ENCODE measurements at regions not wholly inside any gene's neighbourhood (a gene's known extent, or its start where the extent isn't known, plus 50 kb on each side); places are given as distances from the start of the nearest gene placed in this dataset.

- 65% methylated on average over 7 of the region's 7 CpGs for WGBS (ENCODE audit: low lambda C conversion rate, missing lambda C conversion rate)
Observed at GRCh38 chr2:151182899-151183809, 78.5 kb downstream of the RBM43 start.

GRCh38 chr2:151182396-151182795, 79.3 kb downstream of the RBM43 start:
- Histone ChIP-seq H2AFZ (no peak overlapping the region), H3K4me3 (no peak overlapping the region), H3K79me2 (no peaks in the 10 kb centered on the region), H3K27ac (no peak overlapping the region), H4K20me1 (ENCODE audit: insufficient read depth, poor library complexity, severe bottlenecking) (no peaks in the 10 kb centered on the region), H3K36me3 (replicated peaks; ENCODE audit: insufficient read depth, low read depth) (no peaks in the 10 kb centered on the region), H3K4me1 (ENCODE audit: insufficient read depth) (peaks cover 7% of the 10 kb centered on the region), H3K4me2 (no peak overlapping the region), H3K27me3 (no peaks in the 10 kb centered on the region), H3K9me2 (replicated peaks; ENCODE audit: insufficient read depth) (no peaks in the 10 kb centered on the region), H3K9me3 (ENCODE audit: low read depth) (no peaks in the 10 kb centered on the region)
- no peak for DNase-seq (ENCODE audit: low spot score)
- no peak for TF ChIP-seq CTCF (IDR thresholded peaks at IDR 0.05; ENCODE audit: poor library complexity)
- no peak for TF ChIP-seq EZH2 (IDR thresholded peaks at IDR 0.05; ENCODE audit: borderline replicate concordance)
- TF ChIP-seq EZH2phosphoT487 (IDR thresholded peaks at IDR 0.05; ENCODE audit: low read depth, severe bottlenecking, unreplicated experiment) = no peak
- WGBS (ENCODE audit: low lambda C conversion rate, missing lambda C conversion rate) = 49% methylated on average over 3 of the region's 3 CpGs

More at GRCh38 chr2:151182899-151183809, 78.5 kb downstream of the RBM43 start:
- H3K4me2 ChIP-seq = no peak overlapping the region
- H4K20me1 ChIP-seq (ENCODE audit: insufficient read depth, poor library complexity, severe bottlenecking) = no peaks in the 10 kb centered on the region
- no peaks in the 10 kb centered on the region for H3K36me3 ChIP-seq (replicated peaks; ENCODE audit: insufficient read depth, low read depth)
- H3K4me1 ChIP-seq (ENCODE audit: insufficient read depth) = peaks cover 7% of the 10 kb centered on the region
- H3K9me3 ChIP-seq (ENCODE audit: low read depth) = no peaks in the 10 kb centered on the region
- H3K4me3 ChIP-seq = no peak overlapping the region
- H3K27me3 ChIP-seq = no peaks in the 10 kb centered on the region
- H3K79me2 ChIP-seq = no peaks in the 10 kb centered on the region
- H3K27ac ChIP-seq = no peak overlapping the region
- TF ChIP-seq EZH2 (IDR thresholded peaks at IDR 0.05; ENCODE audit: borderline replicate concordance) (no peak), CTCF (IDR thresholded peaks at IDR 0.05; ENCODE audit: poor library complexity) (no peak), EZH2phosphoT487 (IDR thresholded peaks at IDR 0.05; ENCODE audit: low read depth, severe bottlenecking, unreplicated experiment) (no peak)
- no peaks in the 10 kb centered on the region for H3K9me2 ChIP-seq (replicated peaks; ENCODE audit: insufficient read depth)
- no peak overlapping the region for H2AFZ ChIP-seq
- DNase-seq (ENCODE audit: low spot score) = no peak

- no peak for TF ChIP-seq CTCF (IDR thresholded peaks at IDR 0.05; ENCODE audit: poor library complexity)
- no peak for TF ChIP-seq EZH2phosphoT487 (IDR thresholded peaks at IDR 0.05; ENCODE audit: low read depth, severe bottlenecking, unreplicated experiment)
- no peak for TF ChIP-seq EZH2 (IDR thresholded peaks at IDR 0.05; ENCODE audit: borderline replicate concordance)
- WGBS (ENCODE audit: low lambda C conversion rate, missing lambda C conversion rate) = 54% methylated on average over 6 of the region's 6 CpGs
- DNase-seq (ENCODE audit: low spot score) = no peak
- peak overlapping the region; percentile 7 for H3K27ac ChIP-seq
- no peaks in the 10 kb centered on the region for H3K9me2 ChIP-seq (replicated peaks; ENCODE audit: insufficient read depth)
- H3K36me3 ChIP-seq (replicated peaks; ENCODE audit: insufficient read depth, low read depth) = no peaks in the 10 kb centered on the region
- H3K27me3 ChIP-seq = no peaks in the 10 kb centered on the region
- peaks cover 7% of the 10 kb centered on the region for H3K4me1 ChIP-seq (ENCODE audit: insufficient read depth)
- H4K20me1 ChIP-seq (ENCODE audit: insufficient read depth, poor library complexity, severe bottlenecking) = no peaks in the 10 kb centered on the region
- no peaks in the 10 kb centered on the region for H3K79me2 ChIP-seq
- peak overlapping the region; percentile 34 for H3K4me2 ChIP-seq
- H3K9me3 ChIP-seq (ENCODE audit: low read depth) = no peaks in the 10 kb centered on the region
- peak overlapping the region; percentile 12 for H2AFZ ChIP-seq
- H3K4me3 ChIP-seq = no peak overlapping the region
Observed at GRCh38 chr2:151181524-151181923, 80.1 kb downstream of the RBM43 start.
